K562 (cell line): ENCODE measurements at regions not wholly inside any gene's neighbourhood (a gene's known extent, or its start where the extent isn't known, plus 50 kb on each side); places are given as distances from the start of the nearest gene placed in this dataset.

Experiments
- ATF2 ChIP-seq: sonication (generic); formaldehyde crosslinking; IDR thresholded peaks from 2 replicates; pipeline ENCODE4 v1.8.1; 2022; ENCODE audit warnings: missing genetic modification reagents
- CLOCK ChIP-seq: fragments of 250-450 bp; sonication (Bioruptor Pico); IDR thresholded peaks from 2 replicates; pipeline ENCODE4 v1.4.0; 2020; ENCODE audit warnings: mild to moderate bottlenecking, moderate library complexity, borderline replicate concordance
- CTCF ChIP-seq, 3 experiments: IDR thresholded peaks in 2 of 3; conservative IDR thresholded peaks in 1 of 3; 2 replicates each; pipeline ENCODE4 v1.5.1; 2011 to 2012; ENCODE audit warnings: low read length in 3 of 3, mild to moderate bottlenecking in 3 of 3, control low read depth in 2 of 3, improper control_type of control experiment in 1 of 3, inconsistent platforms in 1 of 3, low read depth in 1 of 3, mixed read lengths in 1 of 3, moderate library complexity in 1 of 3; ENCODE audit not compliant: insufficient read depth in 2 of 3
- EP300 ChIP-seq: IDR thresholded peaks from 2 replicates; pipeline ENCODE4 v1.6.1; 2012; ENCODE audit warnings: low read length, improper control_type of control experiment
- GTF2B ChIP-seq: IDR thresholded peaks from 2 replicates; pipeline ENCODE4 v1.6.1; 2011; ENCODE audit not compliant: insufficient read length; ENCODE audit errors: extremely low read depth
- MAFK ChIP-seq: IDR thresholded peaks from 2 replicates; pipeline ENCODE4 v1.6.1; 2011; ENCODE audit warnings: low read length, improper control_type of control experiment
- MAX ChIP-seq: sonication (generic); formaldehyde crosslinking; IDR thresholded peaks from 2 replicates; pipeline ENCODE4 v1.9.0; 2022; ENCODE audit warnings: mild to moderate bottlenecking, missing genetic modification reagents
- MTF1 ChIP-seq: fragments of 250-450 bp; sonication (Bioruptor Pico); IDR thresholded peaks from 2 replicates; pipeline ENCODE4 v1.9.0; 2021; ENCODE audit warnings: moderate library complexity, mild to moderate bottlenecking, inconsistent platforms, borderline replicate concordance
- NR3C1 ChIP-seq: sonication (generic); formaldehyde crosslinking; IDR thresholded peaks from 2 replicates; pipeline ENCODE4 v1.8.1; 2022; ENCODE audit warnings: missing genetic modification reagents
- RCOR1 ChIP-seq, 2 experiments: IDR thresholded peaks; 2 replicates each; pipeline ENCODE4 v1.6.1; 2012; ENCODE audit warnings: low read depth in 2 of 2, low read length in 2 of 2, borderline replicate concordance in 1 of 2, improper control_type of control experiment in 1 of 2
- REST ChIP-seq, 2 experiments: fragments of 450-650 bp; formaldehyde crosslinking in 1 of 2; IDR thresholded peaks; 2 replicates each; pipeline versions ENCODE4 v1.4.0 to v1.6.1; 2014 to 2020; ENCODE audit warnings: mild to moderate bottlenecking in 2 of 2, borderline replicate concordance in 1 of 2, low read depth in 1 of 2
- ZBTB17 ChIP-seq: fragments of 450-650 bp; formaldehyde crosslinking; IDR thresholded peaks from 2 replicates; pipeline ENCODE4 v1.4.0; 2020; ENCODE audit warnings: mild to moderate bottlenecking
- ZKSCAN8 ChIP-seq: fragments of 200-800 bp; sonication (Bioruptor generic); IDR thresholded peaks from 2 replicates; pipeline ENCODE4 v1.6.1; 2016; ENCODE audit warnings: missing genetic modification characterization, missing compliant biosample characterization
- ZNF212 ChIP-seq: fragments of 450-650 bp; formaldehyde crosslinking; IDR thresholded peaks from 2 replicates; pipeline ENCODE4 v1.4.0; 2020; ENCODE audit warnings: mild to moderate bottlenecking

GRCh38 chr7:17120756-17121155 is 177.7 kb upstream of the AHR start:
- TF ChIP-seq EP300 (no peak), ZKSCAN8 (CRISPR knock-in tag) (no peak), GTF2B (no peak), MTF1 (CRISPR knock-in tag) (no peak), CTCF (IDR thresholded peaks at IDR 0.05 in 2 of 3, conservative IDR thresholded peaks at IDR 0.05 in 1 of 3; ENCODE audit: insufficient read depth in 2 of 3, low read depth in 1 of 3, low read length in 3 of 3) (no peak), REST (IDR thresholded peaks at IDR 0.05; ENCODE audit: borderline replicate concordance) (no peak), REST (CRISPR knock-in tag; IDR thresholded peaks at IDR 0.05; ENCODE audit: low read depth) (no peak), ATF2 (CRISPR knock-in tag) (no peak), CLOCK (CRISPR knock-in tag) (no peak), ZNF212 (CRISPR knock-in tag) (no peak), RCOR1 (IDR thresholded peaks at IDR 0.05; ENCODE audit: borderline replicate concordance in 1 of 2, low read depth in 2 of 2, low read length in 2 of 2) (no peak), MAX (CRISPR knock-in tag) (no peak), ZBTB17 (no peak), NR3C1 (CRISPR knock-in tag) (no peak), MAFK (no peak)
